Fibroblast of skin of left biceps (primary cell): ENCODE measurements at regions not wholly inside any gene's neighbourhood (a gene's known extent, or its start where the extent isn't known, plus 50 kb on each side); places are given as distances from the start of the nearest gene placed in this dataset.

Experiments
- DNase-seq, 2 experiments: peaks; one replicate each; pipeline ENCODE4 v3.0.0-alpha.2; 2013; ENCODE audit warnings: low read depth in 2 of 2

DNA sequence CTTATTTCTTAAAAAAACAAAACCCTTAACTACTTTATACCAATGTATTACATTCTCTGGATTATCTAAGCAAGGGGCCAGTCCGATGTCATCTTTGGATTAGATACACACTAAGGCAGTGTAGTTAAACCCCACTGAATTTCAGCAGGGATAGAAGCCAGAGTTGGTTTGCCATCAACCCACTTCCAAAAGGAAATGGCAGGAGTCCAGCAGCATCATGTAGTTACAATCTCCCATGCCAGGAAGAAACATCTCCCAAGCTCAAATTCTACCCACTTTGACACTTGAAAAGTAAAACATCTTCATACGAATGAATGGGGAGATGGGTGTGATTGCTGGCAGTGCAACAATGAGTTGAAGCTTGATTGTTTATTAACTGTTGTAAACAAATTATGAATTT, 203.5 kb upstream of the PLXNC1 start:
- DNase-seq: no peak

GRCh38 chr12:93946542-93947150, 201.7 kb upstream of the PLXNC1 start:
- peak; percentile 41 to 51 for DNase-seq

DNA sequence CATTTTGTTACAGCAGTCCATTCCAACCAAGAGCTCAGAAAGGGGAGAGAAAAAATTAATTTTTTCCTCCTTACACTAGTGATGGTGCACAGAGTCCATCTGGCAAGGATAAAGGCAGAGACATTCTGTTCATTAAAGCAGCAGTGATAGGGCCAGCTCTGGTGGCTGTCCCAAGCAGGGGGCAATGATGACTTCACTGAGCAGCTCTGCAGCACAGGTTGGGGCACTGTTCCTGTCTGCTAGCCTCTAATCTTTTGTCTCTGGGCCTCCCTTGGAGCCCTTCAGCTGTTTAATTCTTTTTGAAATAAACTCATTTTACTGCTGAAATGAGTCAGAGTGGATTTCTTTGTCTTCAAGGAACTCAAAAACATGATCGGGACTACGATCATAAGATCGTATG, 200.9 kb upstream of the PLXNC1 start:
- DNase-seq: no peak

GRCh38 chr12:93950311-93950710, 198.1 kb upstream of the PLXNC1 start:
- no peak for DNase-seq

- DNase-seq: no peak
Observed at GRCh38 chr12:93954166-93955112, 193.9 kb upstream of the PLXNC1 start.

DNA sequence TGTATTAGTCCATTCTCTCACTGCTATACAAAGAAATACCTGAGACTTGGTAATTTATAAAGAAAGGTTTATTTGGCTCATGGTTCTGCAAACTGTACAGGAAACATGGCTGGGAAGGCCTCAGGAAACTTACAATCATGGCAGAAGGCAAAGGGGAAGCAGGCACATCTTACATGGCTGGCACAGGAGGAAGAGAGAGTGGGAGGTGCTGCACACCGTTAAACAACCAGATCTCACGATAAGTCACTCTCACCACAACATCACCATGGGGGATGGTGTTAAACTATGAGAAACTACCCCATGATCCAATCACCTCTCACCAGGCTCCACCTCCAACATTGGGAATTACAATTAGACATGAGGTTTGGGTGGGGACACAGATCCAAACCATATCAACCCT, 191.8 kb upstream of the PLXNC1 start:
- no peak for DNase-seq

DNA sequence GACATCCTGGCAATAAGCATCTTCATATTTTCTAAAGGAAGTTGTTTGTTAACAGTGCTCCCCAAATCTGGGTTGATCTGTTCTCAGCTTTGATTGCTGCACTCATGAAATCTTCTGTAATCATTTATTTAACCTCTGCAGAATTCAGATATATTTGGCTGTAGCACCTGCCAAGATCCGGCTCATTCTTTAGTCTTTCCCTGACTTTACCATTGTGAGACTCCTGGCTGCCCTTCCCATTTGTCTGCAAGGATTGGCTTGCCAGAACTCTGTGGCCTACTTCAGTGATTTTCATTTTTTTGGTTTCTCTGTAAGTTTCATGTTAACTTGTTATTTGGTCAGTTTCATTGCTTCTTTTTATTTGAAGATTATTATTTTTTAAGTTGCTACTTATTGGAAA, 191.2 kb upstream of the PLXNC1 start:
- no peak for DNase-seq

- no peak for DNase-seq
Observed at GRCh38 chr12:93957870-93958269, 190.5 kb upstream of the PLXNC1 start.

DNA sequence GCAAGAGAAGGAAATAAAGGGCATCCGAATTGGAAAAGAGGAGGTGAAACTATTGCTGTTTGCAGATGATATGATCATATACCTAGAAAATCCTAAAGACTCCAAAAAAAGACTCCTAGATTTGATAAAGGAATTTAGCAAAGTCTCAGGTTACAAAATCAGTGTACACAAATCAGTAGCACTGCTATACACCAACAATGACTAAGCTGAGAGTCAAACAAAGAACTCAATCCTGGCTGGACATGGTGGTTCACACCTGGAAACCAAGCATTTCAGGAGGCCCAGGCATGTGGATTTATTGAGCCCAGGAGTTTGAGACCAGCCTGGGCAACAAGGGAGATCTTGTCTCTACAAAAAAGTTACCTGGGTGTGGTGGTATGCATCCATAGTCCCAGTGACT, 188.7 kb upstream of the PLXNC1 start:
- no peak for DNase-seq

GRCh38 chr12:93960521-93960920, 187.9 kb upstream of the PLXNC1 start:
- DNase-seq: no peak

DNA sequence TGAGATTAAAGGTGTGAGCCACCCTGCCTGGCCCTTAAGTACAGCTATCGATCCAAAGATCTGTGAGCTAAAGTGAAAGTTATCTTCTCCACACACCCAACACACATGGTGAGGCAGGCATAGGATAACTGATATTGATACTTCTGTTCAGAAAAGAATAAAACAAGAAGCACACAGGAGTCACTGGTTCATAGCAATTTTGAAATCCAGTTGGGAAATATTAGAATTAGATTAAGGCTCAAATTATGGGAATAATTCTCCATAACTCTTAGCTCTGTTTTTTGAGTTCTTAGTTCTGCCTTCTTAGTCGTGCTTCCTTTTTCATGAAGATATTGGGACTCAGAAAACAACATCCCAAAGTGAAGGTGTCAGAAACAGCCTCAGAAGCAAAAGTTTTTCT, 186.0 kb upstream of the PLXNC1 start:
- no peak for DNase-seq

- no peak for DNase-seq
Observed at GRCh38 chr12:93964936-93965335, 183.4 kb upstream of the PLXNC1 start.

DNA sequence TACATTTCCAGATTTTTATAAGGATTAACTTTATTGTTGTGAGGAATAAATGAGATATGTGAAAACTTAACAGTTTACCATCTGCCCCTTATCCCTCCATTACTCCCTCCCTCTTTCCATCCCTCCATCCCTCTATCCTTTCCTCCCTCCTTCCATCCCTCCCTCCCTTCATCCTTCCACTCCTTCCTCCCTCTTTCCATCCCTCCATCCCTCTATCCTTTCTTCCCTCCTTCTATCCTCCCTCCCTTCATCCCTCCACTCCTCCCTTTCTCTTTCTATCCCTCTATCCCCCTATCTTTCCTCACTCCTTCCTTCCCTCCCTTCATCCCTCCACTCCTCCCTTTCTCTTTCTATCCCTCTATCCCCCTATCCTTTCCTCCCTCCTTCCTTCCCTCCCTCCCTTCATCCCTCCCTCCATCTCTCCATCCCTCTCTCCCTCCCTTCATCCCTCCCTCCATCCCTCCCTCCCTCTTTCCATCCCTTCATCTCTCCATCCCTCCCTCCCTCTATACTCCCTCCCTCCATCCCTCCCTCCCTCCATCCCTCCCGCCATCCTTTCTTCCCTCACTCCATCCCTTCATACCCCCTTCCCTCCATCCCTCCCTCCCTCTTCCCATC, 181.8 kb upstream of the PLXNC1 start:
- DNase-seq: no peak

- DNase-seq: no peak
Observed at GRCh38 chr12:93967454-93967853, 180.9 kb upstream of the PLXNC1 start.

GRCh38 chr12:93968536-93969285, 179.7 kb upstream of the PLXNC1 start:
- DNase-seq: no peak

DNA sequence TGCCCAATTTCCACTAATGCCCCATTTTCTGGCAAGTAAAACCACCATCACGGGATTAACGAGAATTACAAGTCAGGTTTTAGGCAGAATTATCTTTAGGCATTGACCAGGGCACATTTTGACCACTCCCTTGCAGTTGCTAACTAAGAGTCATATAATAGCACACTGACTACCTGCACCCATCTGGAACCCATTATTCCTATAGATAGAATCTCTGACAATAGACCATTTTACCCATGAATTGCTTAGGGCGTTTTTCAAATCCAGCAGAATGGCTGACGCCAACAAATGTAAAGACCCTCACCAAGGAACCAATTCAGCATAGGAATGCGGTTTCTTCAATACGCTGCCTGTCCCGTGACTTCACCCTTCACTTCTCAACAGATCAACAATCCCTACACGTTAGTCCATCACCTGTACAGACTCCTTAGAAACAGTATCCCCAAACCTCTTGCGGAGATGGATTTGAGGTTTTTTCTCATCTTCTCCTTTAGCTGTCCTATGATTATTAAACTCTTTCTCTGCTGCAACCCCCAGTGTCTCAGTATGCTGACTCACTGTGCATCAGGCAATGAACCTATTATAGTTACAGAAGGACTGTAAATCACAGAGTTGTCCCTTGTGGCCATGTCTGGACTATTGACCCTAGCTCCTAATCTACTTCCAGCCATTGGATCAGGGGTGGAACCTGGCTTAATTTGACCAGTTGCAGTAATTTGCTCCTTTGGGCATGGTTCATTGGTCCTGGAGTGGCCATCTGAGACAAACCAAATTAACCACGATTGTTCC, 177.3 kb upstream of the PLXNC1 start:
- DNase-seq: no peak

DNA sequence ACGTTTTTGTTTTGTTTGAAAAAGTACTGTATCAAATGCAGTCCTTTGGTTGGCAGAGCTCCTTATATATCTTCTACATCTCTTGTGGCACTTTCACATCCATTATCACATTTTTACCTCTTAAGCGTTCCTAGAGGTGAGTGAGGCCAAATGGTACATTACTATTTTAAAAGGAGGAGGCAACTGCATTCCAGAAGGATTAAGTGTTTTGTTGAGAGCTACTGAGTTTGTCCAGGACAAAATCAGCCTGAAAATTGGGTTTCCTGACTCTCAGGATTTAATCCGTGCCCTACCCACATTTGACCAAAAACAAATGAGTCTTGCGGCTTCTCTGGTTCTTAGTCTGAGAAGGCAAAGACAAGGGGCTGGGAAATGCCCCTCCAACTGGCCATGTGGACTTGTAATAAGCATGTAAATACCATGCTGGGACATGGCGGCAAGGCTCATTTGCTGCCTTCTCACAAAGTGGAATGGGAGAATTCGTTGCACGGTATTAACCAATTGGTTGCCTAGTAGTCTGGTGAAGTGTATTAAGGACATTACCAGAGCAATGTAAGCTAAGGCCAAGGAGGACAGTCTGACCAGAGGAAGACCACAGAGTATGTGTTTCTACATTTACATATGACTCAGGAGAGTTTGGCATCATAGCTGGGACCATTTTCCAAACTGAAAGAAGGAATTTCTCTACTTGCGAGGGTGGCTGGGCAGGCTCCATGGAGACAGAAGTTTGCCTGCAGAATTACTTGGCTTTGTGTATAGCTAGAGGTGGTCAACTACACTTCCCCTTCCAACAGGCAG, 175.8 kb upstream of the PLXNC1 start:
- no peak for DNase-seq

- DNase-seq: no peak
Observed at GRCh38 chr12:93974252-93974651, 174.1 kb upstream of the PLXNC1 start.

DNA sequence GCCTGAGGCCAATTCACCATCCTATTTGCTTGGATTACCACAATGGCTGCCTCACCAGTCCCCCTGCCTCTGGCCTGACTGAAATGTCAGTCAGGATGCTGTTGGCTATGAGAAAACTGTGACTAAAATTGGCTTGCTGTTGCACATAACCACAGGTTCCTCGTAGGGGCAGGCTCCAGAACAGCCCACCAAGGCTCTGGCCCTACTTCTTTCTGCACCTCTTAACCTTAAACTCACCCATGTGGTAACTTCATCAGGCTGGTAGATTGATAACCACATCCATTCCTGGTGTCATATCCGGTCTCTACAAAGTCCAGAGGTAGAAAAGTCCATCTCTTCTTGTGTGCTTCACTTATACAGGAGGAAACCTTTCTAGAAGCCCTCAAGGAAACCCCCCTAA, 172.4 kb upstream of the PLXNC1 start:
- DNase-seq: no peak

GRCh38 chr12:93977081-93977480, 171.3 kb upstream of the PLXNC1 start:
- no peak for DNase-seq
